Hepatocyte (in vitro differentiated cells): ENCODE measurements at regions not wholly inside any gene's neighbourhood (a gene's known extent, or its start where the extent isn't known, plus 50 kb on each side); places are given as distances from the start of the nearest gene placed in this dataset.

ENCODE experiments used
- EZH2phosphoT487 ChIP-seq: fragments of 200-600 bp; sonication (generic); IDR thresholded peaks from one replicate; pipeline ENCODE4 v1.6.1; 2018; ENCODE audit warnings: antibody characterized with exemption, mild to moderate bottlenecking, low read depth, moderate library complexity; ENCODE audit not compliant: unreplicated experiment, severe bottlenecking
- TF ChIP-seq, protein P1 (sequence below): fragments of 200-600 bp; sonication (generic); IDR thresholded peaks from 2 replicates; pipeline ENCODE4 v1.5.1; 2016; ENCODE audit warnings: antibody characterized with exemption, mild to moderate bottlenecking; ENCODE audit not compliant: poor library complexity

DNA sequence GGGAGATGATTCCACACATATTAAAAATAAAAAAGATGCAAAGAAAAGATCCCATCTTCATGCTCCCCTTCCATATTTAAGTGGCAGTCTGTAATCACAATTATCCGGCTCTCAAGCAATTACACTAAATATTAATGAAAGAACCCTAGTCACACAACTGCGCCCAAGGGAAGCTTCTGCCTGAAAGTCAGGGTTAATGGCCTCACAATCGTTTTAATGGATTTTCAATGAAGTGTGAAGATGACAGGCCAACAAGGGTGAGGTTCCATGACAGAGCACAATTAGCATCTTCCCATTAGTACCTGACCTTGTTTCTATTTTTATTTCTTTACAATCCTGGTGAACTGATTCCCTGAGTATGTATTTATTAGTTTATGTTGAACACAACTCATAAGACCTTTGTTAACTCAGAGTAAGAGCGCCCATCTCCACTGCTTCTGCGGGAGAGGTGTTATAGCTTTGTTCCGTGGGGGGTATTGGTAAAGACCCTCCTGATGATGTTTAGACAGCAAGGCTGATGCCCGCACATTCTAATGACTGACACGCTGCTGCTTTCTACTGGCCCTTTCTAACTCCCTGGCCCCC, 80.9 kb downstream of the IER5 start:
- no peak for TF ChIP-seq EZH2phosphoT487
- TF ChIP-seq, protein P1, sequence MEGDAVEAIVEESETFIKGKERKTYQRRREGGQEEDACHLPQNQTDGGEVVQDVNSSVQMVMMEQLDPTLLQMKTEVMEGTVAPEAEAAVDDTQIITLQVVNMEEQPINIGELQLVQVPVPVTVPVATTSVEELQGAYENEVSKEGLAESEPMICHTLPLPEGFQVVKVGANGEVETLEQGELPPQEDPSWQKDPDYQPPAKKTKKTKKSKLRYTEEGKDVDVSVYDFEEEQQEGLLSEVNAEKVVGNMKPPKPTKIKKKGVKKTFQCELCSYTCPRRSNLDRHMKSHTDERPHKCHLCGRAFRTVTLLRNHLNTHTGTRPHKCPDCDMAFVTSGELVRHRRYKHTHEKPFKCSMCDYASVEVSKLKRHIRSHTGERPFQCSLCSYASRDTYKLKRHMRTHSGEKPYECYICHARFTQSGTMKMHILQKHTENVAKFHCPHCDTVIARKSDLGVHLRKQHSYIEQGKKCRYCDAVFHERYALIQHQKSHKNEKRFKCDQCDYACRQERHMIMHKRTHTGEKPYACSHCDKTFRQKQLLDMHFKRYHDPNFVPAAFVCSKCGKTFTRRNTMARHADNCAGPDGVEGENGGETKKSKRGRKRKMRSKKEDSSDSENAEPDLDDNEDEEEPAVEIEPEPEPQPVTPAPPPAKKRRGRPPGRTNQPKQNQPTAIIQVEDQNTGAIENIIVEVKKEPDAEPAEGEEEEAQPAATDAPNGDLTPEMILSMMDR, result no peak
